ENCODE measurements at regions not wholly inside any gene's neighbourhood (a gene's known extent, or its start where the extent isn't known, plus 50 kb on each side); places are given as distances from the start of the nearest gene placed in this dataset.

DNA sequence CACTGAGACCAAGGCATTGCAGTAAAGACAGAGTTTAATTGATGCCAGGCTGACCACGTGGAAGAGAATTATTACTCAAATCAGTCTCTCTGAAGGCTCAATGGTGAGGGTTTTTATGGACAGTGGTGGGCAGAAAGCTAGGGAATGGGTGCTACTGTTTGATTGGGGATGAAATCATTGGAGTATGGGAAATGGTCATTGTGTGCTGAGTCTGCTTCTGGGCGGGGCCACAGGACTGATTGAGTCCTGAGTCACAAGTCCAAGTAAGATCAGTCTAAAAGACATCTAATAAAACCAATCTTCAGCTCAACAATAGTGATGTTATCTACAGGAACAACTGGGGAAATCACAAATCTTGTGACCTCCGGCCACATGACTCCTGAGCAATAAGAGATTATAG is 868.4 kb downstream of the SORCS3 start:
- DNase-seq: no peak
- H3K9me3 ChIP-seq: no peaks in the 10 kb centered on the region
- no peak for TF ChIP-seq CTCF (IDR thresholded peaks at IDR 0.05)
- no peaks in the 10 kb centered on the region for H3K36me3 ChIP-seq
- H3K27ac ChIP-seq: no peak overlapping the region
- ATAC-seq: no peak
- no peak overlapping the region for H3K4me3 ChIP-seq
- no peaks in the 10 kb centered on the region for H3K4me1 ChIP-seq
- intact Hi-C loops (cut with DNase I): no loop called here
- no peaks in the 10 kb centered on the region for H3K27me3 ChIP-seq

GRCh38 chr10:105506262-105506661 is 865.2 kb downstream of the SORCS3 start:
- DNase-seq: no peak

GRCh38 chr10:105503714-105504113 is 862.6 kb downstream of the SORCS3 start:
- no peaks in the 10 kb centered on the region for H3K9me3 ChIP-seq
- no peak for ATAC-seq
- intact Hi-C loops (cut with DNase I): no loop called here

More at GRCh38 chr10:105506262-105506661, 865.2 kb downstream of the SORCS3 start:
- H3K9me3 ChIP-seq: no peaks in the 10 kb centered on the region
- no peaks in the 10 kb centered on the region for H3K4me1 ChIP-seq
- no peak for ATAC-seq
- H3K27ac ChIP-seq: no peak overlapping the region
- H3K27me3 ChIP-seq: no peaks in the 10 kb centered on the region
- no peak overlapping the region for H3K4me3 ChIP-seq
- no peaks in the 10 kb centered on the region for H3K36me3 ChIP-seq
- intact Hi-C loops (cut with DNase I): no loop called here
- TF ChIP-seq CTCF (IDR thresholded peaks at IDR 0.05): no peak

GRCh38 chr10:105502058-105502457 is 861.0 kb downstream of the SORCS3 start:
- no peak for TF ChIP-seq CTCF (IDR thresholded peaks at IDR 0.05)
- intact Hi-C loops (cut with DNase I): no loop called here

More at GRCh38 chr10:105503714-105504113, 862.6 kb downstream of the SORCS3 start:
- Histone ChIP-seq H3K27me3 (no peaks in the 10 kb centered on the region), H3K4me1 (no peaks in the 10 kb centered on the region), H3K4me3 (no peak overlapping the region), H3K36me3 (no peaks in the 10 kb centered on the region), H3K27ac (no peak overlapping the region)
- TF ChIP-seq CTCF (IDR thresholded peaks at IDR 0.05): no peak
- DNase-seq: no peak

DNA sequence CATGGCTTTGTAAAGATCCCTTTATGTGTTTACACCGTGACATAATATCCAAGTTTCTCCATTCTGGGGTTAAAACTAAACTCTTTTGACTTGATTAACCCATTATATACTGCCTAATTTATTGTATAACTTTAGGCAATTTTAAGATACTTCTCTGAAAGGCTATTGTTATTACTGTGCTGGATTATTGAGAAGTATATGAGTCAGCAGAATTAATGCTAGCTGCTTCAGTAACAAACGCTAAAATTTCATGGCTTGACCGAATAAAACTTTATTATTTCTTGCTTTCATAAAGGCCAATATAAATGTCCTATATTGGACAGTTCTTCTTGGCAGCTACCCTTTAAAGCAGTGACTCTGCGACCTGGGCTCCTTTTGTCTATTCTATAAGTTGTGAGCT is 853.9 kb downstream of the SORCS3 start:
- H3K4me1 ChIP-seq: no peaks in the 10 kb centered on the region
- H3K9me3 ChIP-seq: no peaks in the 10 kb centered on the region
- H3K27me3 ChIP-seq: no peaks in the 10 kb centered on the region
- ATAC-seq (no peak), DNase-seq (no peak)
- no peak overlapping the region for H3K4me3 ChIP-seq
- H3K27ac ChIP-seq: no peak overlapping the region
- H3K36me3 ChIP-seq: no peaks in the 10 kb centered on the region
- TF ChIP-seq CTCF (IDR thresholded peaks at IDR 0.05): no peak
- intact Hi-C loops (cut with DNase I): no loop called here

More at GRCh38 chr10:105502058-105502457, 861.0 kb downstream of the SORCS3 start:
- Histone ChIP-seq H3K9me3 (no peaks in the 10 kb centered on the region), H3K27me3 (no peaks in the 10 kb centered on the region), H3K27ac (no peak overlapping the region), H3K36me3 (no peaks in the 10 kb centered on the region), H3K4me1 (no peaks in the 10 kb centered on the region), H3K4me3 (no peak overlapping the region)
- DNase-seq (no peak), ATAC-seq (no peak)

DNA sequence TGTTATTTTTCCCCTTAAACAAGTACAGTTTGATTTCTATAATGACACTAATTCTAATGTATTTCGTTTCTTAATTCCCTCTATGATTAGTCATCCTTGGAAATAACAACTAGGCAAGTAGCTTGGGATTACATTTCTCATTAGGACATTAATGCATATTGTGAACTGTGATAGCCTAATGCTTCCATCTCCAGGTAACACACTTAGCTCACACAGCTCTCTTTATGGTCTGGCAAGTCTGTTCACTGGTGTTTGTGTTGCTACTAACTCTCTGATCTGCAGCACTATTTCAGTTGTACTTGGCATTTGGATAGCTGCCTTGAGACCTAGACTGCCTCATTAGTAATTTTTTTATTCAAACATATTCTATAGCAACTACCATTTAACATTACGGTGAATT is 853.2 kb downstream of the SORCS3 start:
- Histone ChIP-seq H3K4me3 (no peak overlapping the region), H3K4me1 (no peaks in the 10 kb centered on the region), H3K27me3 (no peaks in the 10 kb centered on the region), H3K36me3 (no peaks in the 10 kb centered on the region), H3K9me3 (no peaks in the 10 kb centered on the region), H3K27ac (no peak overlapping the region)
- no peak for ATAC-seq
- TF ChIP-seq CTCF (IDR thresholded peaks at IDR 0.05): no peak
- intact Hi-C loops (cut with DNase I): no loop called here
- no peak for DNase-seq
